ENCODE measurements at regions not wholly inside any gene's neighbourhood (a gene's known extent, or its start where the extent isn't known, plus 50 kb on each side); places are given as distances from the start of the nearest gene placed in this dataset.

DNA sequence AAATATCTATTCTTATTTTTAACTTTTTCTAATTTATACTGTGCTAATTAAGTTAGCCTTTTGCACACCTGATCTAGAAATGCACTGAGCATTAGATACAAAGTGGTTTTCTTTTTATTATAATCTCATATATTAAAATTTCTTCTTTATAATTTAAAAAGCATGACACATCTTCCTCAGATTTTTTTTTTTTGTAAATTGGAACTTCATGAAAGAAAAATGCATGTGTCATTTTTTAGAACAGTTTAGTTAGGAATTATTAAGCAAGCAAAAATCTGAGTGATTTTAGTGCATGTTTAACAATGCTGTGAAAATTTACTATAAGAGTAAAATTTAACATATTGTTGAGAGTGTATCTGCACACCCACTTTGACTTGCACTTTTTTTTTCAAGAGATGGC, 367.9 kb downstream of the TFEC start:
- Histone ChIP-seq H2BK5ac (ENCODE audit: low read depth, low read length) (no peak overlapping the region), H2AFZ (ENCODE audit: low read length) (no peak overlapping the region), H2AK5ac (ENCODE audit: low read depth, low read length) (no peak overlapping the region), H4K91ac (replicated peaks; ENCODE audit: insufficient read length, low read length) (no peak overlapping the region), H3K4me3 (ENCODE audit: extremely low read depth in 1 of 4, insufficient read depth in 2 of 4, low read depth in 3 of 4, low read length in 4 of 4) (no peak overlapping the region), H3K27ac (ENCODE audit: low read depth, low read length) (no peak overlapping the region), H2BK15ac (ENCODE audit: low read length) (no peak overlapping the region), H3K4ac (replicated peaks; ENCODE audit: insufficient read length, low read depth, low read length) (no peak overlapping the region), H2BK120ac (replicated peaks; ENCODE audit: low read depth, low read length) (no peak overlapping the region), H3K79me1 (ENCODE audit: low read depth, low read length) (no peaks in the 10 kb centered on the region), H2BK20ac (ENCODE audit: low read length) (no peak overlapping the region), H2BK12ac (ENCODE audit: low read depth, low read length) (no peak overlapping the region), H3K9me3 (ENCODE audit: insufficient read depth in 2 of 2, low read depth in 1 of 2, low read length in 1 of 2) (no peaks in the 10 kb centered on the region), H3K18ac (ENCODE audit: extremely low read depth, low read length) (no peak overlapping the region), H3K4me2 (ENCODE audit: insufficient read depth in 1 of 2, low read depth in 2 of 2, low read length in 2 of 2) (no peak overlapping the region), H4K8ac (ENCODE audit: extremely low read depth, insufficient read depth, low read length) (no peak overlapping the region), H4K20me1 (replicated peaks in 1 of 2; ENCODE audit: control insufficient read depth in 1 of 2, insufficient read depth in 2 of 2, low read length in 2 of 2) (no peaks in the 10 kb centered on the region), H3K36me3 (ENCODE audit: control insufficient read depth in 2 of 4, insufficient read depth in 4 of 4, low read length in 3 of 4) (no peaks in the 10 kb centered on the region), H4K5ac (ENCODE audit: insufficient read length, low read depth, low read length) (no peak overlapping the region), H3K14ac (ENCODE audit: insufficient read length) (no peak overlapping the region), H3K23me2 (ENCODE audit: low read depth, low read length) (no peaks in the 10 kb centered on the region), H3K4me1 (replicated peaks in 1 of 4; ENCODE audit: control insufficient read depth in 3 of 4, insufficient read depth in 4 of 4, low read length in 3 of 4) (no peaks in the 10 kb centered on the region), H3K9ac (replicated peaks in 1 of 4; ENCODE audit: extremely low read depth in 1 of 4, low read depth in 3 of 4, low read length in 3 of 4) (no peak overlapping the region), H3K23ac (ENCODE audit: insufficient read length) (no peak overlapping the region), H3K79me2 (ENCODE audit: control insufficient read depth in 1 of 2, insufficient read depth in 2 of 2, low read length in 2 of 2) (no peaks in the 10 kb centered on the region), H3K27me3 (replicated peaks in 1 of 4; ENCODE audit: control insufficient read depth in 3 of 4, extremely low read depth in 1 of 4, insufficient read depth in 3 of 4, low read length in 3 of 4) (no peaks in the 10 kb centered on the region), H3K56ac (replicated peaks; ENCODE audit: insufficient read length, low read depth, low read length) (no peak overlapping the region)
- TF ChIP-seq TBP (IDR thresholded peaks at IDR 0.05; ENCODE audit: low read depth, low read length) (no peak), RXRA (IDR thresholded peaks at IDR 0.05; ENCODE audit: insufficient read depth, low read depth, low read length) (no peak), HDAC2 (IDR thresholded peaks at IDR 0.05; ENCODE audit: borderline replicate concordance in 1 of 2, low read depth in 2 of 2, low read length in 2 of 2) (no peak), HDAC6 (IDR thresholded peaks at IDR 0.05; ENCODE audit: low read depth, low read length) (no peak)
- ChIA-PET CTCF (ENCODE audit: partially characterized antibody) (no interaction called here), POLR2A (ENCODE audit: partially characterized antibody) (no interaction called here)
- no peak for FAIRE-seq
- no peak for DNase-seq (ENCODE audit: low read depth in 1 of 2, low spot score in 2 of 2)
